HG02852 (cell line): ENCODE measurements at regions not wholly inside any gene's neighbourhood (a gene's known extent, or its start where the extent isn't known, plus 50 kb on each side); places are given as distances from the start of the nearest gene placed in this dataset.
A peak's percentile ranks its signal among the peaks of the same experiment; 100 is the strongest.
"Not testable (repeated sequence)": the region's sequence is repeated elsewhere in the genome, so short reads cannot be mapped to it uniquely, and the experiment has no call there.

Experiments
- ATAC-seq: cut with Tn5 transposase; IDR thresholded peaks from one replicate; pipeline ENCODE4 v1.9.1; 2021; ENCODE audit warnings: mild to moderate bottlenecking, moderate library complexity; ENCODE audit not compliant: unreplicated experiment

GRCh38 chr15:55126111-55126510 is 70.6 kb downstream of the RSL24D1 start:
- ATAC-seq = no peak

- no peak for ATAC-seq
Measured at GRCh38 chr15:55124616-55125015, 72.1 kb downstream of the RSL24D1 start.

DNA sequence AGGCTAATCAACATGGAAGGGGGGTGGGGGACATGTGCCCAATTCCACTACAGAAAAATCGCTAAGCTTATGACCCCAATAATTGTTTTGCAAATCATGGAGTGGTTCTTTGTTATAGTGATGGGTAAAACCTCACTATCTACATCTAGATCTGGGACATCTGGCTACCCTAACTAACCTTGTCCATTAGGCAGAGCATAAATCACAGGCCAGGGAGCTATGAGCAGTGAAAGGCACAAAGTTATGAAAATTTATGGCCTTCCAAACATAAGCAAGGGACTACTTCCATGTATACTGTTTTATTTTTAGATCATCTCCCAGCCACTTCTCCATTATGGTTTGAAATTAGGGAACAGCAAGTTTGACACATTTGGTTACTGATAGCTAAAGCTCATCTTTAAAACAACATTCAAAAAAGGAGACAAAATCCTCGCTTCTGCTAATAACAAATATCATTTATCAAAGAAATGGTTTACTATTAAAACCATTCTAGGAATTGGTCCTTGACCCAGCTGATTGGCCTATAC is 78.3 kb downstream of the RSL24D1 start:
- ATAC-seq = no peak

- ATAC-seq = no peak
Measured at GRCh38 chr15:55116636-55117035, 80.1 kb downstream of the RSL24D1 start.

- ATAC-seq = no peak
Measured at GRCh38 chr15:55113736-55114135, 83.0 kb downstream of the RSL24D1 start.

DNA sequence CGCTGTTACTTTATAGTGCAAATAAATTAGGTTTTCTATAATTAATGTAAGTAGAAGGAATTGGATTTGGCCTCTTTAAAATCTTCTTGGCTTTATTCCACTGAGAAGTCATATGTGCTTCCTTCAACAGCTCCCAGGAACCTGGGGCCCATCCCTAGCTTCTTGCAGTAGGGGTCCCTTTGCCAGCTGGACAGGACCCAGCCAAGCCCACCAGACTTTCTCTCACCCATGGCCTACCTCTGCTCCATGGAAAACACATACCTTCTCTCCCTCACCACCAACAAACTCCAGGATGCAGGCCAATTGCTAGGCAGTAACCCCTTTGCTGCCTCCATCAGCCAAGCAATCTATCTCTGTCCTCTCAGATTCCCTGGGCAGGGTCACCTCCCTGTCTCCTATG is 84.0 kb downstream of the RSL24D1 start:
- no peak for ATAC-seq

- ATAC-seq = no peak
Measured at GRCh38 chr15:55110446-55110845, 86.3 kb downstream of the RSL24D1 start.

- ATAC-seq = peak; percentile 67
Measured at GRCh38 chr15:55108858-55109518, 87.8 kb downstream of the RSL24D1 start.

- no peak for ATAC-seq
Measured at GRCh38 chr15:55108448-55108847, 88.3 kb downstream of the RSL24D1 start.

GRCh38 chr15:55106155-55106554 is 90.6 kb downstream of the RSL24D1 start:
- ATAC-seq = no peak

DNA sequence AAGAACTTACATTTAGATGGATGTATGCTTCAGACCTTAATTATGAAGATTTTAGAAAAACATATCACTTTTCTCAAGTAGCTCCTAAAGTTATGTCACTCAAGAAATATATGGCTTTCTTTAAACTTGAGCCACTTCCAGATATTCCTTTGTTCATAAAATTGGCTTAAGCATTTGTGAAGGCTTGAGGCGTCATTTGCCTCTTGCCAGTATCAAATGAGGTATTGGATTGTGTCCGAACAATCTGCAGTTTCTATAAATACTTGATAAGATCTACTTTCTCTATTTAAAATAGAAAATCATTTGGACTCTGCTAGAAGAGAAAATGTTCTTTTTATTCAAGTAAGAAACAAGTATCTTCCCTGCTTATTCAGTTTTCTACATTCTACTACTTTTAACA is 102.6 kb downstream of the RSL24D1 start:
- no peak for ATAC-seq

DNA sequence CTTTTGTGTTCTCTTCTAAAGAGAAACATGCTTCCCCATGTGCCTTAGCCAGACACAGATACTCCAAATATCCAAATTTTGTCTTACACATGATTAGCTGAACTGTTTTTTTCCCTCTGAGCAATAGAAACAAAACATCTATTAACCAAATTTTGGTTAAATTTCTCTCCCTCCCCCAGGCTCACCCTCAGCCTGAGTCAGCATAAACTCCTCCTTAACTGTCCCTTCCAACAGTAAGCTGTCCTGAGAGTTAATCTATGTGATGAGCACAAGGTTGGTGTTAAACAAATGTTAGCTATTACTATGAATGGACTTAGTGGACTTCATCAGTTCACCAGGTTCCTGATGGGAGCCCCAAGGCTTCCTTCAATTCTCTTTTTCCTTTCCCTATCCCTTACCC is 108.5 kb downstream of the RSL24D1 start:
- ATAC-seq = no peak

DNA sequence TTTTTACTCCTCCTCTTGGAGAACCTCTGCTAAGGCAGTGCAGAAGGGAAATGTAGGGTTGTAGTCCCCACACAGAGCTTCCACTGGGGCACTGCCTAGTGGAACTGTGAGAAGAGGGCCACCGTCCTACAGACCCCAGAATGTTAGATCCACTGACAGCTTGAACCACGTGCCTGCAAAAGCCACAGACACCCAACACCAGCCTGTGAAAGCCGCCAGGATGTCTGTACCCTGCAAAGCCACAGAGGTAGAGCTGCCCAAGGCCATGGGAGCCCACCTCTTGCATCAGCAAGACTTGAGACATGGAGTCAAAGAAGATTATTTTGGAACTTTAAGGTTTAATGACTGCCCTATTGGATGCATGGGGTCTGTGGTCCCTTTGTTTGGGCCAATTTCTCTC is 112.1 kb downstream of the RSL24D1 start:
- ATAC-seq = no peak

GRCh38 chr15:55084216-55084615 is 112.5 kb downstream of the RSL24D1 start:
- ATAC-seq = no peak

DNA sequence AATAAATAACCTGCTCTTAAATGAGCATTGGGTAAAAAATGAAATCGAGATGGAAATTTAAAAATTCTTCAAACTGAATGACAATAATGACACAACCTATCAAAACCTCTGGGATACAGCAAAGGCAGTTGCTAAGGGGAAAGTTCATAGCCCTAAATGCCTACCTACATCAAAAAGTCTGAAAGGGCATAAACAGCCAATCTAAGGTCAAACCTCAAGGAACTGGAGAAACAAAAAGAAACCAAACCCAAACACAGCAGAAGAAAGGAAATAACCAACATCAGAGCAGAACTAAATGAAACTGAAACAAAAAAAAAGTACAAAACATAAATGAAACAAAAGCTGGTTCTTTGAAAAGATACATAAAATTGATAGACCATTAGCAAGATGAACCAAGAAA is 119.7 kb downstream of the RSL24D1 start:
- not testable (repeated sequence) for ATAC-seq

GRCh38 chr15:55074431-55074830 is 122.3 kb downstream of the RSL24D1 start:
- no peak for ATAC-seq

DNA sequence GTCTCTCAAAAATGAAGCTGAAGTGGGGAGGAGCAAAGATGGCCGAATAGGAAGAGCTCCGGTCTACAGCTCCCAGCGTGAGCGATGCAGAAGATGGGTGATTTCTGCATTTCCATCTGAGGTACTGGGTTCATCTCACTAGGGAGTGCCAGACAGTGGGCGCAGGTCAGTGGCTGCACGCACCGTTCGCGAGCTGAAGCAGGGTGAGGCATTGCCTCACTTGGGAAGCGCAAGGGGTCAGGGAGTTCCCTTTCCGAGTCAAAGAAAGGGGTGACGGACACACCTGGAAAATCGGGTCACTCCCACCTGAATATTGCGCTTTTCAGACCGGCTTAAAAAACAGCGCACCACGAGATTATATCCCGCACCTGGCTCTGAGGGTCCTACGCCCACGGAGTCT is 132.8 kb downstream of the RSL24D1 start:
- ATAC-seq = not testable (repeated sequence)

DNA sequence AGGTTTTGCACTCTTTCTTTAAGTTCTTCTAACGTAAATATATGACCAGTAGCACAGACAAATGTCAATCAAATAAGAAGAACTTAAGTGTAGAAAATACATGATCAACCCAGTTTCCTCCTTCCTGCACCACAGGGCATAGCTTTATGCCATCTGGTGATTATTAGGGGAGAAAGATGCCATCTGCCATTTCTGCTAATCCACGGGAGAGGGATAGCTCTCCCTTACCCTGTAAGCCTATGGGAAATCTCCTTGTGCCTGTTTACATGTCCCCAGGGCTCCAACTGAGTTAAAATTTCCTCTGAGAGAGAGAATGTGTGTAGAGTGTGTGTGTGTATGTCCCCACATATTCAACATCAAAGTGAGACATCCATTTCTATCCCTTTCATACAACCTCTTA is 135.9 kb downstream of the RSL24D1 start:
- ATAC-seq = no peak

DNA sequence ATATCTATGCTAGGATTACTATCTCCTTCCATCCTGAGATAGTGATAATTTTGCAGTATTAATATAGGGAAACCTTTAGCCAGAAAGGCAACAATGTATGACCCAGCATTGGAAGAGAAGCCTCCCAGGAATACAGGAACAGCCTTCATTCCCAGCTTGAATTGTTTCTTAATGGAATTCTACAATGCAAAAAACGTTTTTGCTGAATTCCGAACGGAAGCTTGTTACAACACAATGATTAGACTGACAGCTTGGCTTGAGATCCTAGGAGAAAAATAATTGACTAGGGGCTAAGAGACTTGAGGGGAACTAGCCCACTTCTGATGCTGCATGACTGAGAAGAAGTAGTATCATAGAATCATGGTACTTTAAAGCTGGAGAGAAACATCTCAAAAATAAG is 140.2 kb downstream of the RSL24D1 start:
- no peak for ATAC-seq

DNA sequence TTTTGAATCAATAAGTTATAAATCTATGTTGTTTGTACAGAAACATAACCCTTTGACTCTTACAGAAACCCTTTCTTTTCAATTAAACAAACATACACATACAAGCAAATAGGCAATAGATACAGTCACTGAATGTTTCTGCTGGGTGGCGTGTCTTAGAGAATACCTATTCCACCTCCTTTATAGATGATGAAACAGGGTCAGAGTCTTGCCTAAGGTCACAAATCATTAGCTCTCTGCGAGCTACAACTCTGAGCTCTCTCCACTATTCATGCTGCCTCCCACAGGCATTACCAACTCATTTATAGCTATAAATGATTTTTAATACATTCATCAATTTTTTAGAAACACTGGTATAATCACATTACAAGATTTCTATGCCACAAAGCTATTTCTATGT is 152.6 kb downstream of the RSL24D1 start:
- no peak for ATAC-seq

GRCh38 chr15:55037071-55037470 is 159.7 kb downstream of the RSL24D1 start:
- no peak for ATAC-seq

DNA sequence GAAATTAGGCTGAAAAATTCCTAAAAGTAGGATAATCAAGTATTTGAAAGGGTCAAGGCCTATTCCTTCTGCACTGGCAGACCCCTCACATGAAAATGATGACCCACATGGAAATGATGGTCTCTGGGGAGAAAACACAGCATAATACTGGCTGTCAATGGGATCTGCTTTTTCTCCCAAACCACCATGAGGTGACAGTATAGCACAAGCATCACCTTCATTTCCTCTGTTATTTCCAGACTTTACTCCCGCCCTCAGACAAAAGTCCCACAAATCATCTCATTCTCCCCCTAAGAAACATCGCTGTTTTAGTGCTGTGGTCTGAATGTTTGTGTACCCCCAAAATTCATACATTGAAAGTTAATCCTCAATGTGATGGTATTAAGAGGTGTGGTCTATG is 161.0 kb downstream of the RSL24D1 start:
- ATAC-seq = no peak

DNA sequence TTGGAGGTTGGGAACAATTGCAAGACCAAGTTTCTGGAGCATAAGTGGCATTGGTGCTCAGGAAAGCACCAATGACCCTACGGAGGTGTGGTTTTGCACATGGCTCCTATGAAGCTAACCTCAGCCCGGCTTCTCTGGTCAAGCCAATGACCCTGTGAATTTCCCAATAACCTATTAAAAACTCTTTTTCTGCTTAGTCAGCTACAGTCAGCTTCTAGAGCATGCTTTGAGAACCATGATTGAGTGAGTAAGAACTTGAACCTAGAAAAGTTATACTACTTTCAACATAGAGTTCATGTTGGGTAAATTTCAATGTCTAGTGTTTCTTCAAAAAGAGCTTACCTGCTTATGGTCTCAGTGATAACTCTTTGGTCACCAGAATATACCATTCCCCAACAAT is 163.2 kb downstream of the RSL24D1 start:
- ATAC-seq = no peak
